GM19043 (cell line): ENCODE measurements at regions not wholly inside any gene's neighbourhood (a gene's known extent, or its start where the extent isn't known, plus 50 kb on each side); places are given as distances from the start of the nearest gene placed in this dataset.

Source experiments
- ATAC-seq: cut with Tn5 transposase; IDR thresholded peaks from one replicate; pipeline ENCODE4 v1.9.1; 2021; ENCODE audit warnings: low read depth; ENCODE audit not compliant: unreplicated experiment

DNA sequence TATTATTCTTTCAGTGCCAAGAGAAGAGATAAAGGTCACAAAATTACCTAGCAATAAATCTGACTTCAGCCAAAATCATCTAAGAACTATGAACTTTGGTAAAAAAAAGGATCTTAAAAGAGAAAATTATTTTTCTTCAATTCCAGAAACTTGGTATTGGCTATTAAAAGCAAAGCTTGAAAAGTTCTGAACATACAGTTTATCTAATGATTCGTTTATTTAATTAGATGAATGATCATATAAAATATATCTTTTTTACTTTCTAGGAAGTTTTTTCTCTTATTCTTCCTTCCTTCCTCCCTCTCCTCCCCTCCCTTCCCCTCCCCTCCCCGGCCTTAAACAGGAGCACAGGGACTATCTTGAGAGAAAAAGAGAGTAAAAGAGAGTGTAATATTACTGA, 536.1 kb downstream of the SOX11 start:
- ATAC-seq = no peak

DNA sequence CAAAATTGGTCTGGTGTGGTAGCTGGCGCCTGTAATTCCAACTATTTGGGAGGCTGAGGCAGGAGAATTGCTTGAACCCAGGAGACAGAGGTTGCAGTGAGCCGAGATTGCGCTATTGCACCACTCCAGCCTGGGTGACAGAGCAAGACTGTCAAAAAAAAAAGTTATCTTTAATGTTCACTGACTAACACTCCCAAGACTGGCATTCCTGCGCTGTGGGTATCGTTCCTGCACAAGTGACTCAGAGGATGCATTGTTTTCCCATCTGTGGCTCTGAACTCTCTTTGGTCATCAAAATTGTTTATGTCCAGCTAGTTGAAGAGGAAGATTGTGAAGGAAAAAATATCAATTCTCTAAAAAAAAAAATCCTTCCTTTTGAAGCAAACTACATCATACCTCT, 539.0 kb downstream of the SOX11 start:
- no peak for ATAC-seq

DNA sequence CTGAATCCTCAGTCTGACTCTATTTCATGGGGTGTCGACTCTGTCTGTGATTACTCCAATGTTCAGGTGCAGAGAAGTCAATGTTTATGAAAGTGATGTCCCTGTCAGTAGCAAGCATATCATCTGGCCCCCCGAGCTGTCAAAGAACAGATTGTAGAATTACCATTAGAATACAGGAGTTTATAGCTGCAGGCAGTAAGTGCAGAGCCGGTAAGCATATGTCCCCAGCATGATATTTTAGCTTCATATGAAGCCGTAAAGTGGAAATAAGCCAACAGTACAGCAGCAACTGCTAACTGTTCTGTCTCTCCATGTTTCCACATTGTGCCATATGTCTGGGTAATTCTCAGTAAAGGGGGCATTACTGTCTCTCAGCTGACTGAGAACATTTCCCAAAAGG, 541.8 kb downstream of the SOX11 start:
- ATAC-seq = no peak

DNA sequence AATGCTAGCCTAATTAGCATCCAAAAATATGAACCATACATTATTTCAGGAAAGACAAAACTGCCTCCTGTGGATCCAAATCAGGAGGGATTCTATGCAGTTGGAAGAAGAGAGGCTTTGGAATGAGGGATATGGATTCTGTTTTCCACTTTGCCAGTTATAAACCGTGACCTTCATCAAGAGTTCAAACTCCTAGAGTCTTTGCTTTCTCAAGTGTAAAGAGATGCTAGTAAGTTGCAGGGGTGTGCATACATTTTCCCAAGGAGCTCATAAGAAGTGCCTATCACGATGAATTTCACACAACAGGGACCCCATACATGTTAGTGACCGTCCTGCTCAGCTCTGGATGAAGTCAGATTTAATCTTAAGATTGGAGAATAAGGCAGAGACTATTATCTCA, 542.5 kb downstream of the SOX11 start:
- no peak for ATAC-seq

DNA sequence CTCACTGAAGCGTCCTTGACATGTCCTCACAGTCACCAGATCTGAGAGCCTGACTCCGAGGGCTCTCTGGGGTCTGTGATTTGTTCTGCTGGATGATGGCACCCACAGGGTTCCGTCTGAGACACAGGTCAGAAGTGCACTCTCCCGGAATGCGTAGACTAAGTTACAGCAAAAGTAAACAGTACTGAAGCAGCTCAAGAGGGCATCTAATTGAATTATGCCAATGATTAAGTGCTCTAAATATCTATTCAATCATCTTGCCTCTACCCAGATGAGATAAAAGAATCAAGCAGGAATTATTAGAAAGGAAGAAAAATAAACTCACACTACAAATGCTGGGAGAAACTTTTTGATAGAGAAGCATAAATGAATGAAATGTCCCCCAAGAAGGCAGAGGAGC, 544.1 kb downstream of the SOX11 start:
- no peak for ATAC-seq

DNA sequence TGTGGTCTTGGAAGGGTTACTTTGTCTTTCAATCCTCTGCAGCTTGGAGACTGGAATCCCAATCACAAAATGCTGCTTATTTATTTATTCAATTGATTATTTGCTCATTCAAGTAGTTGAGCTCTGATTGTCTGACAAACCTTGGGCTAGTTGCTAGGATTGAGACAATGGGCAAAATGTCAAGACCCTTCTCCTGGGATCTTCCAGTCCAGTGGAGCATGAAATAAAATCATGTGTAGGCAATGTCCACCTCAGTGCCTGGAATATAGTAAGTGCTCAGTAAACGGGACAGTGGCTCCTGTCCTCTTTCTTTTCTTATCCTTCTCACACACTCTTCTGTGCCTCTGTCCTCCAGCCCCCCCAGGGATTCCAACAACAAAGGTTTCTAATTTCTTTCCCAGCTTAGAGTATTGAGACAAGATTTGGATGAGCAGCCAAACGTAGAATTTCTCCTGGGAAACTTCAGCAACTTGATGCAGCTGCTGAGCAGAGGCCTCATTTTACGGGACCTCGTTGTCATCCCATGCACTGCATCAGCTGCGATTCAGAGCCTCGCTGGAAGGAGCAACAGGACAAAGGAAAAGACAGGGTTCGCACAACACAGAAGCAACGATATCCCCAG, 545.0 kb downstream of the SOX11 start:
- no peak for ATAC-seq

DNA sequence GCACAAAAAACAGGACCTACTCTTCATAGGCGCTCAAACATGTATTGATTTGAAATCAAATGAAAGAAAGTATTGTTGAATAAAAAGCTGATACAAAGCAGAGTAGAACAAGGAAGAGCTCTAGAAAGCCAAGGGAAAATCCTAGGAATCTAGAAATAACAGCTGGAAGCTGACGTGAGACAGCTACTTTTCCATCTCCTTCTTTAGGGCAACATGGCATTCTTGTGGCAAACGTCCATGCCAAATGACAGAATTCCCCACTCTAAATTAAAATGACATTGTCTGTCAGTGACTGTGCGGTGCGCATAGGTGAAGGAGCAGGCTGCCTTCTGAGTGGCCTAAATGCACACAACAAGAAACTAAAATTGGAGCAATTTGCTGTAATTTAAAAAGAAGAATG, 557.4 kb downstream of the SOX11 start:
- no peak for ATAC-seq

DNA sequence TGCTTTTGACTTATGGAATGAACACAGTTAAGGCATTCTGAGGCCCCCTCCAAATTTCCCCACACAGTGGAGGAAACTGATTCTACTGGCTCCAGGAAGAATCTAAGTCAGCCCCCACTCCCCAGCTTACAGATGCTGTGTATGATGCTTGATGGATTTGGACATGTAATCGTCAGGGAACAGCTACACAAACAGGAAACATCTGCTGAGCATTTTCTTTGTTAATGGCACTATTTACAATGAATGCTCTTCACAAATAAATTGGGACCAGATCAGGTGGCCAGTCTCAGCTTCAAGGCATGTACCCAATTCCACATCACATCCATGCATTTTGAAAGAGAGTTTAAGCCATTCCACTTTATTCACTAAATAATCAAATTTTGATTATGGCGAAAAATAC, 562.3 kb downstream of the SOX11 start:
- no peak for ATAC-seq

DNA sequence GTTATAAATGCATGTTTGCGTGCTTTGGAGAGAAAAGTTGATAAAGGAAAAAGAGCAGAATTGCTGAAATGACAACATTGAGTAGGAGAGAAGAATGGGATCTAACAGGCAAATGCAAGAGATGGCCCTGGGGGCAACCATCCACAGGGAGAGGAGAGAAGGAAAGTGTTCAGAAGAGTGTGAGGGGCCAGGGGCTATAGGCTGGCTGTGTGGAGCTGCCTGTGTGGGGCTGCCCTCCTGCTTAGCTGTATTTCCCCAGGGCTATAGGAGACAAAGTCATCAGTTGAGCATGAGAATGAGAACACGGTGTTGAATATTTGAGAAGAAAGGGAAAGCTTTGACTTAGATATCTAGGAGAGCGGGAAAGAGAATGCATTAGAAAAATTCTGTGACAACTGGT, 572.0 kb downstream of the SOX11 start:
- no peak for ATAC-seq

DNA sequence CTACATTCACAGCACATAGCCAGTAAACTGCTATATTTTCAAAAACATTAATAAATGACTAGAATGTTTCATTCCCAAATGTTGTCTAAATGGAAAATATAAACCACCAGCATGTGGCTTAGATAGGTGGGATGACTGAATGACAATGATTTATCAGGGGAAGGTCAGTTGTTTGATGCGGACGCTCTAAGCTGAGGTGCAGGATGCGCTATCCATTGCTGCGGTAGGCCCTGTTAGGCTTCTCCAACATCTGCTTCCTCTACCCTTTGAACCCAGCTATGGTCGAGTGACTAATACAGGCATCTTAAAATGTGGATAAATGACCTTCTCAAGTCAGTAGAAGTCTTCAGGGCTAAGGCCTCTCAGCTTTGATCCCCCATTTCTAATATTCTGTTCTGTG, 584.2 kb downstream of the CMPK2 start:
- no peak for ATAC-seq

DNA sequence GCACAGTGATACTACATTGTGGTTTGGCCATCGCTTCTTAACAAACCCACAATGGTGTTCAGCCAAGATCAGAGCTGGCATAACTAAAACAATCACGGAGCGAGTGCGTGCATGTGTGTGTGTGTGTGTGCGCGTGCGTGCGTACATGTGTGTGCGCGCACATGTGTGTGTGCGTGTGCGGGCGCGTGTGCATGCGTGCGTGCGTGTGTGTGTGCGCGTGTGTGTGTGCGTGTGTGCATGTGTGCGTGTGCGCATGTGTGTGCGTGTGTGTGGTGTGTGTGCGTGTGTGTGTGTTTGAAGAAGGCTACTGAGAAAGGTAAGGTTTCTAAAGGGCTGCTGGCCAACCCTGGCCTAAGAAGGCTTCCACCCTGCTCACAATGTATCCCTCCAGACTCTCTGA, 582.4 kb downstream of the CMPK2 start:
- no peak for ATAC-seq

DNA sequence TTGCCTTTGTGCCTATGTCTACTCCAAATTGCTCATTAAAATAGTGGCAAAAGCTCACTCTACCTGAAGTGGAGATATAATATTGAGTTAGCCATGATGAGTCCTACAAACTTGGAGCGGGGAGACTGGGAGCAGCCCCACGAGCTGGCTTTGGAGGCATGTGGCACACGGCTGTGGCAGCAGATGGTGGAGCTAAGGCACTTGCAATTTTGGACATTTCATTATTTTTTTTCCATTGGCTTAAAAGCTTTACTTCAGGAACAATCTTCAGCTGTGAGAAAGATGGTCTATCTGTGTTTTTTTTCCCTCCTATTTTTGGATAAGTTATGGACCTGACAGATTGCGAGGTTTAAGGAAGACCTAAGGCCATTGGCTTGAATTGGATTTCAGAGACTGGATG, 578.3 kb downstream of the CMPK2 start:
- ATAC-seq = no peak

DNA sequence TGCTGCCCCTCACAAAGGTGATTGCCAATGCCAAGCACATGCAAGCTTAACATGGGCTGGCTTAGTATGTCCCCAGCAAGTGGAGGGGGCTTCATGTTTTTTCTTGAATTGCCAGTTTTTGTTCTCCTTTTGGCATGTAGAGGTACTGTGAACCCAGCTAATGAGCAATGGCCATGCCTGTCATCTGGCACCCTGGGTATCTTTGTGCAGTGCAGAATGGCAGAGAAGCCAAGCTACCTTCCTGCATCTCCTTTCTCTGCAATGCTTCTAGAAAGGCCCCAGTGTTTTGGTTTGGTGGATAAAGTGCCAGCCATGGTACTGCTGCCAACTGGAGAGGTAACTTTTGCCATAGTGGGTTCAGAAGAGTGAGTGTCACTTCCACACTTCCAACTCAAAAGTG, 576.9 kb downstream of the CMPK2 start:
- no peak for ATAC-seq

DNA sequence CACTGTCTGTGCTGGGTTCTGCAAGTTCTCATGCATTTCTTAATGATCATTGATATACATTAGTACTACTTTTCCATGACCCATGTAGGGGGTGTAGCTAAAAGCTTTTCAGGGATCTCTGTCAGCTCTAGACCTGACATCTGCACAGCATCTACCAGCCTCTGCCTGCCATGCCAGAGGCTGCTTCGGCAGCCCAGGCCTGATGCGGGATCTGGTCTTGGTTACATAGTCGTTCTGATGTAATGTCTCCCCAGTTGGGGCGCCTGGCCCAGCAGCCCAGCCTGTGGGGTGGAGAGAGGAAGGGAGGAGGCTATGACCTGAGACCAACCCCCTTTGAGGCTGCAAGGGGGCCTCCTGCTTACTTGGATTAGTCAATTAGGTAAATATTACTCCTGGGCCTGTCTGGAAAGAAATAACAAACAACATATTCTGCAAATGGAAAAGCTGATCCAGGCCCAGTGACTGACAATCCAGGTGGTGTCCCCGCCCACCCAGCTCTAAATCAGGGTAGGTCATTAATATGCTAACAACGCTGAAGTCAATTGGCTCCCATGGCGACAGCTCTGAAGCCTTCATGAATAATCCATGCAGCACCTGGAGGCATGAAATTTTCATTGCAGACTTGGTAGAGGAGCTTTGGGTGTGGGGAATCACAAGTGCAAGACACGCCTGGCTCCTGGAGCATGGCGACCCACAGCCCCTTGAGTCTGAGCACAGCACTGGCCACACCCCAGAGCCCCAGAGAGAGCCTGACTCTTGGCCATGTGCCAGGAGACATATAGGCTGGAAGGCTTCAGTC, 575.3 kb downstream of the CMPK2 start:
- ATAC-seq = no peak

DNA sequence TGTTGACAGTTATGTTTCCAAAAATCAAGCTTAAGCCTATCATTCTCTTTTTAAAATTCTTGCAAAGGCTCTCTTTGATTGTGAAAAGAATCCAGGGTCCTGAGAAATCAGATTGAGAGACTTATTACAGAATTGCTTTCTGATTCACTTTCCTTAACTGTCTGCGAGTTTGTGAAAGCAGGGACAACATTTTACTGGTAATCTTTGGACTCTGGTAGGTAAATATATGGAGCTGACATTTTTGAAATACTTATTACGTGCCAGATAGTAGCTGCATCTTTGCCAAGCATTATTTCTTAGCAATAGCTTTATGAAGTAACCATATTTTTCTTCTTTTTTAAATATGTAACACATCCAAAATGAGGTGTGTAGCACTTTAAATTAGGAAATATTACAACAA, 570.9 kb downstream of the CMPK2 start:
- no peak for ATAC-seq

DNA sequence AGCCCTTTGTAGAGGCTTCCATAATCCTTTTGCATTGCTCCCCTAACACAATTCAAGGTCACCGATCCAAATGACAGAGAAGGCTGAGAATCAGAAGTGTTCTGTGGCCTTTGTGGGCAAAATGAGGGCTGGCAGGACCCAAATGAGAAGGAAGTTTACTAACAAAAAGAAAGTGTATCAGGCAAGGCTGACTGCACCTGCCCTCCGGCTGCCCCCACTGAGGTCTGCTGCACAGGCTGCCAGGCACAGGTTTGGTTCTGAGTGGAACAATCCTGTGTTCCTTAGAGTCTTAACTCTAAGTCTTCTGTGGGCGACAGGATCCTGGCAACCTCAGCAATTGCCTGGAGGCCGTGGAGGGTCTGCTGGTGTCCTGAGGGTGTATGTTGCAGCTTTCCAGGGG, 568.5 kb downstream of the CMPK2 start:
- no peak for ATAC-seq

DNA sequence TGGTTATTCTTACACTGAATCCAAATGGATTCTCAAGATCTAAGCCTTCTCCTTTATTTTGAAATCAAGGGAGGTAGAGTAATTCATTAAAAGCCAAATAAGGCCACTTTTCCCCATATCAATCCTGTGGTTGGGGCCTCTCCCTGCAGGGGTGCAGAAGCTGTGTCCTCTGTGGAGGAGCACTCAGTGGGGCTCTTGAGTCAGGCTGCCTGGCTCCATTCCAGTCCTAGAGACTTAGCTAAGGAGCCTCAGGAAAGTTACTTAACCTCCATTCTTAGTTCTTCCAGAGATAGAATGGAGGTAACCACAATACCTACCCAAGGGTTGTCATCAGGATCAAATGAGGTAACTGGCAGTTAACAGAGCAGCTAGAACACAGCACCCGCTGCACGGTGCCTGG, 564.3 kb downstream of the CMPK2 start:
- ATAC-seq = no peak

DNA sequence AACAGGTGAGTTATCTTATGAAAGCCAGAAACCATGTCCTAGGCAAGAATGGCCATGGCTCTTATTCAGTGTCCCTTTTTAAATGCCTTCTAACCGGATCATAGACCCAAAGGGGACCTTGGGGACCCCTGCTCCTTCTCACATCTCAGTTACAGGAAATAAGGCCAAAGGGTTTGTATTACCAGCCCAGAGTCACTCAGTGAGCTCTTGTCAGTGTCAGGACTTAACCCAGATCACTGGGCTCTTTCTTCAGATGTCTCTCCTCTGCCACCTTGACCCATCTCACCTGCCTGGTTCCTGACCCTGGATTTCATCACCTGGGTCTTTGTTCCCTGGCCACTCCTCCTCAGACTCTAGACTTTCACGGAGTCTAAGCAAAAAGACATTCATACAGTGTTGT, 556.7 kb downstream of the CMPK2 start:
- ATAC-seq = no peak

DNA sequence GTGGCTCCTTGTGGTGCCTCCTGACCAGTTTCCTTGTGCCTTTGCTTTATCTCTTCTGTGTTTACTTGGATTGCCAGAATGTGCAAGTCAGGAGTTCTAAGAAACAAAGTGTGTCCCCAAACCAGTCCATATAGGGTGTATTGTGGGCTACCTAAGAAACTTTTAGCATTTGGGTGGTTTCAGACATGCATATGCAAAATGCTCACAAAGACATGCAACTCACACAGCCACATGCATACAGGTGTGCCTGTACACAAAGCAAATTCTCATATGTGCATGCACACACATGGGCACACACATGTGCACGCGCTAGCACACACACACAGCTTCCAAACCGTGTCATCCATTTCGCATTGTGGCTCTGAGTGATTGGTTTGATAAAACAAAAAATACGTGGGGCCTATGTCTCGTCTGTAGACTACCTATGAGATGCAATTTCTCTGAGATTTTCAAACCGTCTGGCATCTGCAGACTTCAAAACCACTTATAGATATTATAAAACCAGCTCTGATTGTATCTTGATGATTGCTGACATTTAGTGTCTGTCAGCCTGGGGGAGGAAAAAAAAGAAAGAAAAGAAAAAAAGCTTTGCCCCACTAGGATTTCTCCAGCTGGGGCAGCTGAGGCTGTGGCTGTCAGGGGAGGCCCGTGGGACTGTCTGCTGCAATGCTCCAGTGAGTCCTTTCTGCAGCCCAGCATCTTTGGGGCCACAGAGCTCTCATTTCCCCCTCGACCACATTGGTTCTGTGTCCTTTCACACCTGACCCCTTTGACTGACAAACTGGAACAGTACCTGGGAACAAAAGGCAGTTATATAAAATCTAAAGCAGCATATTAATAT, 556.1 kb downstream of the CMPK2 start:
- ATAC-seq = peak; percentile 88

DNA sequence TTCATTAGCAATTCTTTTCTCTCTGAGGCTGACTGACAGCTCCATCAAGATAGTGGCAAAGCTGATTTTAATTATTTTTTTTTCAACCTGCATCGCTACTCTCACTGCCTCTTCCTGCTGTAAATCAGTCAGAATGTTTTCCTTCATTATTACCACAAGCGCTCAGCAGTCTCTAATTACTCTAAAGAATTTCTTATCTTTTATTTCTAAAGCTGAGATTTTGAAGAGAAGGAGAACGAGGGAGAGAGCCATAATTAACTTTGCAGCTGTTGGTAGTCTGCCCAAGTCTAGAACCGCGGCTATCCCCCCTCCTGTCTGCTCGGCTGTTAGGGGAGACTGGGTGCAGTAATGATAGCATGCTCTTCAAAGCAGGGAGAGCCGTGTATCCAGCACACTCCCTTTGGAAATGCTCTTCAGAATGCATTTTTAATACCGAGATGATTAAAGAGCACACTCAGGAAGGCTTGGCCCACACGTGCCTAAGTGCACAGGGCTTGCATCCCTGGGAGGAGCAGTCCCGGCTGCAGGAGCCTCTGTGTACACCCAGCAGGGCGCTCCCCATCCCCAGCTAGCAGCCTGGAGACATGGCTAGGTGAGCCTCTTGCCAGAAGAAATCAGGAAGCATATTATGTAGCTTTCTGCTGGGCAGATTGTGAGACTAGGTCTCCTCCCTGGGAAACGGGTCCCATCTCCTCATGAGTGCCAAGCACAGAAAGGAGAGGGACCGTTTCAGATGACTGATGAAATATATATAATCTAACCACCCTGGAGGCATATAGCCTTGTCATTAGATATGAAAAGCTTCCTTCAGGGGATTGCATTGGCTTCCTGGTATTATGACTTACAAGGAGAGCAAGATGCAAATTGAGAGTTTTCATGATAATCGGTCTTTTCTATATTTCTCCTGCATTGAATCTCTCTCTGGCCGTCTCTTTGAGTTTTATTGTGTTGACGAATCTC, 555.2 kb downstream of the CMPK2 start:
- peak; percentile 13 for ATAC-seq
